Amygdala (tissue), 56 donors: ENCODE measurements at regions not wholly inside any gene's neighbourhood (a gene's known extent, or its start where the extent isn't known, plus 50 kb on each side); places are given as distances from the start of the nearest gene placed in this dataset.
A peak's percentile ranks its signal among the peaks of the same experiment; 100 is the strongest.

ENCODE experiments used
- DNase-seq, 56 donors: peaks; one replicate each; lab custom pipeline; 2025; lab: John Stamatoyannopoulos, UW

DNA sequence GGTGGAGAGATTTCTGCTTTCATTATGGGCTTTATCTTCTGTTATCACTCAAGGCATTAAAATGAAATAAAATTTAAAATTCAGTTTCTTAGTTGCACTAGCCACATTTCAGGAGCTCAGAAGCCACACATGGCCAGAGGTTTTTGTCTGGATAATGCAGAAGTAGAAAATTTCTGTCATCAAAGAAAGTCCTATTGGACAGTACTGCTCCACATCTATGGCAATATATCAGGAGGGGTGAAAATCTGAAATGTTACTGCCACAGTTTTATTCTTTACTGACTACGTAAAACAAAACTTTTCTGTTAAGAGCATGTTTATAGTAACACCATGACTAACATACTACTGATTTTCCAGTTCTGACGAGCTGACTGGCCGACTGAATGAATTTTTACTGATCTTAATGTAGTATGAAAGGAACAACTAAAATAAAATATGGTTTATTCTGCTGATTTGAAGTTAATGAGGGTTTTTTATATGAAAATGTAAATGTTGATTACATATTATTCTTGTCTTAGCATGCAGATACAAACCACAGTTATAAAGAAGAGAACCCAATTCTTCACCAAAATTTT is 264.0 kb upstream of the HAND2 start:
- no peak for DNase-seq

DNA sequence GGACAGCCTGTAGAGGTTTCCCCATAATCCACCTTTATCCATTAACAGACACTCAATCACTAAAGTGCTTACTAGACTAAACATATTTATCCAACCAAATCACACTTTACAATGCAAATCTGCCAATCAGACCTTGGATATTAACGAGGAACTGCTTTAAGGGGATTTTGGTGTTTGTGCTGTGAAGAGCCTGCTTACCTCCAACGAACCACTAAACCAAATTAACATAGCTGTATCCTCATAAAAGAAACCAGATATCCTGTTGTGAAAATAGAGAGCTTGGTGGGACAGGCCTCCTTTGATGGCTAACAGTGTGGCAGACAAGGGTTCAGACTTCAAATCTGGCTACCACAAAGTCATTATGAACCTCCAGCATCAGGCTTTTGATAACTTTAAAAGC is 252.6 kb upstream of the HAND2 start:
- no peak for DNase-seq

DNA sequence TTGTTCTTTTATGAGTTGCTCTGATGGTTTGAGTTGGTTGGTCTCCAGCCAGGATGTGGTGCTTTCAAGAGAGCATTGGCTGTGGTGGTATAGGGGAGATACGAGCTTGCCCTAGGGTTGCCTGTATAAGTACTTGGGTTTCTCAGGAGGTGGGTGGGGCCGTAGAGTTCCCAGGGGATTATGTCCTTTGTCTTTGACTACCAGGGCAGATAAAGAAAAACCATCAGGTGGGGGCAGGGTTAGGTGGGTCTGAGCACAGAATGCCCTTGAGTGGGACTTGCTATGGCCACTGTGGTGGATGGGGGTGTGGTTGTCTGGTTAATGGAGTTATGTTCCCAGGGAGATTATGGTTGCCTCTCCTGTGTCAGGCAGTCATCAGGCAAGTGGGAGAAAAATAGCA is 247.9 kb upstream of the HAND2 start:
- no peak for DNase-seq

DNA sequence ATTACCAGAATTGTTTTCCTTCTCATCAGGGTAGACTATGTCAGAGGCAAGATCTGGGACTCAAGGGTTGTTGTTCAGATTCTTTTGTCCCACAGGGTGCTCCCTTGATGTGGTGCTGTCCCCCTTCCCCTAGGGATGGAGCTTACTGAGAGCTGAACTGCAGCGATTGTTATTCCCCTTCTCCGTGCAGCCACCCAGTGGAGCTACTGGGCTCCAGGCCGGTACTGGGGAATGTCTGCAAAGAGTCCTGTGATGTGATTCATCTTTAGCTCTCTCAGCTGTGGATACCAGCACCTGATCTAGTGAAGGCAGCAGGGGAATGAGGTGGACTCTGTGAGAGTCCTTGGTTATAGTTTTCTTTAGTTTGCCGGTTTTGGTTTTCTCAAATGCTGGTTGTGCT is 247.4 kb upstream of the HAND2 start:
- no peak for DNase-seq

DNA sequence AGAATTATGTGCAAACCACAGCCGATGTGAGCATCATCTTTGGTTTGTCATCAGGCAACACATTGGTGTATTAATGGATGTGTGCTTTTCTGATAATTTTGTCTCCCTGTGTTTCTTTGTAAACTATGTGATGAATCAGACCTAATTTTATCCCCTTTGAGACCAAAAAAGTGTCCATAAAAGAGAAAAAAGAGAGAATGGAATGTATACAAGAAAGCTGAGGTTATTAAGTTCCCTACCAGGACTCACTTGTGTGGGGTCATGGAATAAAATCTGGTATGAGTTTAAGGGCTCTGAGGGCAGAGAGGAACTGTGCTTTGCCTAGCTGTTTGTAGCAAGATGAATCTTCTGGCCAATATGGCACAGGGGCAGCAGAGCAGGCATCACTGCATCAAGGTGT is 239.5 kb upstream of the HAND2 start:
- DNase-seq = no peak

DNA sequence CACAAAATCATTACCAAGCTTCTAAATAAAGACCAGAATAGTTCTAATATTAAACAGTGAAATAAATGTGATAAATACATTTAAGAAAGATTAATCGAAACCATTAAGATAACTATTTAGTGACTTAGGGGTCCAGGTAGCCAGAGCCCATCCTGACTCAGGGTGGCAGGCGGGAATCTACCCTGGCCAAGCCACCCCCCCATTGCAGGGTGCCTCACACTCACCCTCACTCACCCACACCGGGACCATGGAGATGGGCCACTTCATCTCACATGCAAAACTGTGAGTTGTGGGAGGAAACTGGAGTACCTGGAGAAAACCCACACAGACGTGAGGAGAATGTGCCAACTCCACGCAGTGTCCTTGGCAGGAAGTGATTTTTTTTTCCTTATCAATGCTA is 237.6 kb upstream of the HAND2 start:
- DNase-seq = no peak

DNA sequence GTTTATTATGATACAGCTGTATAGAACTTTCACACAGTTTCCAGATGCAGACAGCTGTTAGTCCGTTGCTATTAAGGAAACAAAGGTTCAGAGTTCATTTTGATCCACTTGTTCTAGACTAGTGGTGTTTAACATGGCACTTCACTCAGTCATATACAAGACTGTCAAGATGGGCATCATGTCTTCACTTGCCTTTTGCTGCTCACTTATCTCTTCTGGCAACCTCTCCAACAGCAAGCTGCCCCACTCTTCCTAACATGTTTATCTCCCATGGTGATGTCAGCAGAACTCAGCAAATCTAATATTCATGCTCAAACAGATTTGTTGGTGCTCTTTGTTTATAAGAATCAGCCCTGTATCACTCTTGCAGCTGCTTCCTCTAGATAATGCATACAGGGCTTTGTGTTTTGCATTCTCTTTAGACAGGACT is 236.2 kb upstream of the HAND2 start:
- no peak for DNase-seq

DNA sequence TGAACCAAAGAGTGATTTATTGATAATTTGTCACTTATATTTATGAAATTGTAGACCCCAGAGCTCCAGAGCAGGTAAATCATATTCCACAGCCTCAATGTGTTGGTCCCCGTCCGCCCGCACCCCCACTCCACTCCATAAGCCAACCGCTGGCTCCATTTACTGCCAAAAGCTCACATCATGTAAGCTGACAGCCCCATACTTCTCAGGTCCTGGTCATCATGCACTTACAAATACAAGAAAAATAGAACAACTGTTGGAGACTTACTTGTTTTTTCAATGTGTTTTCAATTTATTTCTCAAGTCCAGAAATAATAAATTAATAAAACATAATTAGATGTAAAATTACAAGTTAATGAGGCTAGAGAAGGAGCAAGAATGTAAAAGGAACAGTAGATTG is 235.7 kb upstream of the HAND2 start:
- DNase-seq = no peak

DNA sequence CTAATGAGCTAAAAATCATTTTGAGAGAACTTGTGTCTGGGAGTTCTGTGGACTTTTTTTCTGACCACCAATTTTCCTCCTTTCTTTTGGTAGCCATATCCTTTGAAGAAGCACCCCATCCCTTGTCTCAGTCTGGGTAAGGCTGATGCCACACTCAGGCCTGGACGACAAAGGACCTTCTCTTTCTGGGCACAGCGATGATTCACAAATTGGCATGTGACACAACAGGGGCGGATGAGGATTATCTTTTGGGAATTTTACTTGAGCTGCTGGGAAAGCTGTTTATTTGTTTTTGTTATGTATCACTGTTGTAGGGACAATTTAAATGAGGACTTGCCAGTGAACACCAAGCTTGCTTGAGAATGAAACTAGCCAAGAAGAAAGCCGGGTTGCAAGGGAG is 233.4 kb upstream of the HAND2 start:
- peak in 5 of 56 donors; percentile 0 to 20 (median 10) for DNase-seq

DNA sequence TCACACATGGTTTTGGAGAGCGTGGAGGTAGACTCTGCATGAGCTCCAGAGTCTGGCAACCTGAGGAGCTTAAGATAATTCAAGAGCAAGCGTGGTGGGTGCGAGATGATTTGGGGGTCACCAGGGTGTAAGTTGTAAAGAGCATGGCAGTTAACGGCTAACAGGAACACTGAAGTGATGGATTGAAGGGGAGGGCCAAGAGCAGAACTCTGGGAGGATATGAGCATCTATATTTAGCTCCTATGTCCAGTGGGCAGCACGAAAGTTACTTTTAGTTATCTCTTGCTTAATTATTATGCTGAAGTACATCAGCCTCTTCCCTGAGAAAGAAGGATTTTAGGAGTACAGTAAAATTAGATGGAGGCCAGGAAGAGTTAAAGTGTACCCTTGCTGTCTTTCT is 231.9 kb upstream of the HAND2 start:
- no peak for DNase-seq

DNA sequence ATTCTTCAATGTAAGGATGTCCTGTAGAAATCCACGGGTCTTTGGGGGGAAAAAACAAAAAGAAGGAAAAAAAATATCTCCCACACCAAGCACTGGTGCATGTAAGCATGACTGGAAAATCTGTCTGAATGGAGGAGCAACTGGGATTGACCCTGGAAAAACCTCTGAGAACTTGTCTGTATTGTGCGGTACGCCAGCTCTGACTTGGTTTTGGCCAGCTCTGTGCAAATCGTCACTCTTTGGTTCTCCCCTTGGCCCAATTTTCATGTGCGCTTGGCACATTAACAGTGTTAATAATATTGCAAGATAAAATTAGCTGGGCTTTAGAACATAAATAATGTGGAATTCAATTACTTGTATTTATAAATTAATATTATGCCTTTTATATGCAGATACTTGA is 231.2 kb upstream of the HAND2 start:
- DNase-seq = no peak

DNA sequence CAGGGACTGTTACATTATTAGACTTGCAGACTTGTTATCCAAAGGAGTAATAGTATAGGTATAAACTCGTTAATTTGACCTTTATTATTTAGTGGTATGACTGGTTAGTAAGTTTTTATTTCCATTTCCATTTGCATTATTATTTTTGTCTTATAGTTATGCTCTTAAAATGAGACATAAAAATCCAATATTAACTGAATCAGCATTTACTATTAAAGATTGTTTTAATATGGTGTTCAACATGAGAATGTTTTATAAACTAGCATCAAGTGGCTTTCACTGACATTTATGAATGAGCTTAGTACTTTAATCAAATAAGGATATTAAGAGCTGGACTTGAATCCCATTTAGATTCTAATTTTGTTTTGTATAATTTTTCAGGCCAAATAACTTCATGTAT is 228.1 kb upstream of the HAND2 start:
- no peak for DNase-seq

DNA sequence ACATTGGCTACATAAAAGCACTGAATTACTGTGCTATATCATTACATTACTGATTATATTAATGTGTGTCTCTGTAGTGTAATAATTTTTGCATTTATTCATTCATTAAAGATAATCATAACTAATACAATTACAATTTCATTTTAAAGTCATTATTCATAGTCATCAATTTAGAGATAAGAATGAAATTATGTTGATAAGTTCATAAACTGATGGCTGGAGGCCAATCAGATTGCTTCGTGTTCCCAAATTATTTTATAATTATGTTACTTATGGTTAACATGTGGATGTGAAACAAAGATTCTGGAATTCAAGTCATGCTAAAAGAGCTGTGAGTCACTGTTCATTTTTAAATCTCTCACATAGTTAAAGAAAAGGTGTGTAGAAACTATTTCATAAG is 223.4 kb upstream of the HAND2 start:
- no peak for DNase-seq

DNA sequence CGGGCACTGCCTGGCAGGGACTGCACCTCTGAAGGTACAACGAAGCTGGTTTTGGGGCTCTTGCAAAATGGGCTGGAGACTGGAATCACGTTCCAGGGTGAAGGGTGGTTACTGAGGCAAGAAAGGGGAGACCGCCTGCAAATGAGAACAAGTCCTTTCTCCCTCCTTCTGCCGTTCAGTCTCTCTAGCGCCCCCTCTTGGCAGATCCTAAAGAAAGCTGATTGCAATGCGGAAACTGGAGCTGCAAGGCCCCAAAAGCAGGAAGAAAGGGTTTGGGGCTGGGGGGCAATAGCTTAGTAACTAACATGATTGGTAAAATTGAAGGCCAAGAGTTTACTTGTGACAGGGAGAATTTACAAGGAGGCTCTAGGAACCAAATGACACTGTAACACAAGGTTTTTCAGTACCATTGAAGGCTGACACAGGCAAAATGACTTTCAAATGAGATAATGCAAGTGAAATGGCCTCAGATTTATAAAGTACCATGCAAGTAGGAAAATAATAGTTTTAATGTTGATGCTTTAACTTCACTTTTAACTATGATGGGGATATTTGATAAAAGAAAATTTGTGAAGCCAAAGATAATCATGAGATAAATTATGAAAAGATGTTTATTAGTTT is 222.7 kb upstream of the HAND2 start:
- DNase-seq = no peak

DNA sequence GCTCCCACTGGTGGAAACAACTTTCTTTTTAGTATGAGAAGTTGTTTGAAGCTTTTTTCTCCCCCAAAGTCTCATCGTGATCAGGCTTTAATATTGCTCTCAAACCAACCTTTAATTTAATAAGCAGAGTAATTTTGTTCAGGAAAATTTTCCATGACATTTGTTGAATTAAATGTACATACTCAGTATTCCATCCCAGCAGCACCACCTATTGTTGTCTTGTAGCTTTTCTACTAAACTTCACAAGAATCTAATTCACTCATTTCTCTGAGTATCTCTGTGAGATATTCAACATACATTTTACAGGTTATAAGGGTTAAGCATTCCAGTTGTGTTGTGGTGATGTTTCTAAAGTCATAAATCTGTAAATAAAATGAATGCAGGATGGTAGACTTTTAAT is 218.3 kb upstream of the HAND2 start:
- no peak for DNase-seq

DNA sequence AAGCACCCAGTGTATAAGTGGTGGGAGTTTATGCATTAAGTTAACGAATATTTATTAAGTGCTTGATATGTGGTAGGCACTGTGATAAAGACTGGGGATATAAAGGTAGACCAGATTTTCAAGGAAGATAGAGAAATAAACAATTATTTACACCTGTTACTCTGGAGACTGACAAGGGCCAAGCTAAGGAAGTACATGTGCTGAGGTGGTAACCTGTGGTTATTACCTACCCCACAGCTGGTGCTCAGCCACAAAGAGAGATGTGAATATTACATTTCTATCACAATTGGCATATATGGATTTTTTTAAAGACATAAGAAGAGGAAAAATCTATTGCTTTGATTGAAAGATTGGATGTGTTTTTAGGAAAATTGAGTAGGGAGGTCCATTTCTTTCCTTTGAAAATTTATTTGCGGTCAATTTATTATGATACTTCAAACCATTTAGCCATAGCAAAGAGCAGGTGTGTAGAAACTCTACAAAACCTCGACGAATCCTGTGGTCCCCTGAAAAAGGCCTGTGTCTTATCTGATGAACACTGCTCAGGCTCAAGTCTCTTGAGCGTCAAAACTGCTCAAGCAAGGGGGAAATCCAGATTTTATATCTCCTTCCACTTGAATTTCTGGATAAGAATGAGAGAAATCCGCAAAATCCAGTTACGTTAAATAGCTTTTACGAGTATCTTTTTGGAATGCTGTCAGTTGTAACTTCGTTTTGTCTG is 217.7 kb upstream of the HAND2 start:
- DNase-seq = no peak

DNA sequence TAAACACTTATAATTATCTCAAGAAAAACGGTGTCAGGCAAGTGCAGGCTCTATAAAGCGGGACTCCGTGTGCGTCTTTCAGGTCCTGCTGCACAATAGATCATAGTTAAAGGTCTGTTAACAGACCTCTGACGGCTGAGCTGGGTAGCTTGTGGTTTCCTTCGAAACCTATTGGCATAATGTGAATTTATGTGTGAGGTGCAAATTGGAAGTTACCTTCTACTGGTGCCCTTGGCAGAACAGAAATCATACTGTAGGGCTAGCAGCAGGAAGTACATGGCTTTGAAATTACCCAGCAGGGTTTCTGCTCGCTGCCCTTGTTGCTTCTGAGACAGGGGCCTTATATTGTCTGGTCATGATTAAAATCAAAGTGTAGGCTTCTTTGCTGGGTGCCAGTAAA is 216.4 kb upstream of the HAND2 start:
- no peak for DNase-seq

DNA sequence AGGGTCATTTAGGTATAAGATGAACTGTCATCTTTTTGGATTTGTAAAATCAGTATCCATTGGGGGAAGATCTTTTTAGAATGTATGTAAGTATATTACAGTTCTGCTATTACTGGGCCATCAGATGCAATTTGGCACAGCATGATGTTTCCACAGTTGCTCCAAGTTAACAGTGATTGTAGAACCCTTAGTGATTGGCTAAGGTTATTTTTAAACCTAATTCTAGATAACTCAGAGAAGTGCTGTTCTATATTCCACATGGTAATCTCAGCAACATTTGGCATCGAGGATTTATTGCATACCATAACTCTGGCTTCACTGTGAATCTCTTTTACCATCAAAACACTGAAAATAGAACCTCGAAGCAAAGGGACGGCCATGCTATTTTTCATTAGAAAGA is 215.7 kb upstream of the HAND2 start:
- DNase-seq = no peak

DNA sequence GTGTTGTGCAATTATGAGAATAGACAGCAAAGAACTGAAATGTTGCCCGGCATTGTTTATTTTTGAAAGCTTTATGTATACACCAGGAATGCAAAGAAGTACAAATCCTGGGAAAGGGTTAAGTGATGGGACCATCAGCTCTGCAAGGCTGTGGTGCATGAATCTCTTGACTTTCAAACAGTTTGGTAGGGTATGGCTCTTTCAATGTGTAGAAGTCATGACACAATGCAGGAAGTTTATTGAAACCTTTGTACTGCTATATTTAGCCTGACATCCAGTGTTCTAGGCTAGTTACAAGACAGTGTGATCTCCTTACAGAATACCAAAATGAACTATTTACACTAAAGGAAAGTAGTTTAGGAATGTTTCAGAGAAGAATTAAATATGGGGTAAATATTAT is 206.8 kb upstream of the HAND2 start:
- DNase-seq = no peak

DNA sequence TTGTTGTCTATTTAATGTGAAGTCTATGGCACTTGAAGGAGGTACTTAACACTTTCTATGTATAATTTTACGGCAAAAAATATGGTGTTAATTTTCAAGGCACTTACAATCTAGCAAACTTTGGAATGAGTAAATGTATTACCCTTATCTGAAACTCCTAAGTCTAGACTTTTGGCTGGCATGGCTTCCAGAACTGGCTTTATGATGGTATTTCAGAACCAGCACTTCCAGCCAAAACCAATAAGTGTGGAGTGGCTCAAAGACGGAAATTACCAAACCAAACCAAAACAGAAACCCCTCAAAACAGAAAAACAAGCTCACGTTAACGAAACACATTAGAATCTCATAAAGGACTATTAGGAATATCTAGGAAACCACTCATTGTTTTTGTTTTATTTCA is 205.6 kb upstream of the HAND2 start:
- DNase-seq = no peak

DNA sequence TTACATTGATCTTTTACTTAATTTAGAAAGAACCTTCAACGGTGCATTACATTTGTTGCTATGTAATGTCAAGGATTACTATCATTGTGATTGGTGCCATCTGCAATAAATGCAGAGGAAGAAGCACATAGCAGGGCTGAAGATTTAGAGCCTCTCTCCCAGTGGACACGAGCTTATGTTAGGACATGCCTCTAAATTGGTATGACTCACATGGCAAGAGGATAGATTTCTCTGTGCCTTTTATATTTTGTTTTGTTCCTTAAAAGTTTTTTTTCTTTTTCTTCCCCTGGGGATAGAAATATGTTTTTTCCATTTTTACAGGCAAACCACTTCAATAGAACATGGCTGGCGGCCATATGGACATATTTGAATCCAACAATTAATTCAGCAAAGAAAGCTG is 205.0 kb upstream of the HAND2 start:
- no peak for DNase-seq

DNA sequence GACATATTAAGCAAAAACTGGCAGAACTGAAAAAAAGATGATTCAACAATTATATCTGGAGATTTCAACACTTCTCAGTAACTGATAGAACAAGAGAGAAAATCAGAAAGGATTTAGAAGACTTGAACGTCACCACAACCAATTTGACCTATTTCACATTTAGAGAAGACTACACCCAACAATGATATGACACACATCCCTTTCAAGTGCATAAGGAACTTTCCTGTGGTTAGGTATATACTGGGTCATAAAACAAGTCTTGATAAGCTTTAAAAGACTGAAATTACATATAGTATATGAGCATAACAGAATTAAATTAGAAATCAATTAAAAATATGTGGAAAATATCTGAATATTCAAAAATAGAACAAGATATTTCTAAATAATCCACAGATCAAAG is 201.2 kb upstream of the HAND2 start:
- DNase-seq = no peak
